NB4 (cell line): ENCODE measurements at regions not wholly inside any gene's neighbourhood (a gene's known extent, or its start where the extent isn't known, plus 50 kb on each side); places are given as distances from the start of the nearest gene placed in this dataset.

Experiments
- DNase-seq: peaks from one replicate; pipeline ENCODE4 v3.0.0; 2010; ENCODE audit warnings: low read depth
- H3K4me3 ChIP-seq: one replicate; pipeline ENCODE4 v1.5.1; 2011; ENCODE audit warnings: mild to moderate bottlenecking, low read depth, low read length, moderate library complexity
- MAX ChIP-seq: IDR thresholded peaks from 2 replicates; pipeline ENCODE4 v1.6.1; 2011; ENCODE audit warnings: low read depth, low read length
- MYC ChIP-seq: IDR thresholded peaks from 2 replicates; pipeline ENCODE4 v1.6.1; 2011; ENCODE audit warnings: low read depth, low read length
- POLR2A ChIP-seq: IDR thresholded peaks from 2 replicates; pipeline ENCODE4 v1.6.1; 2011; ENCODE audit warnings: mild to moderate bottlenecking; ENCODE audit not compliant: insufficient read length; ENCODE audit errors: extremely low read depth
- TF ChIP-seq, protein P1 (sequence below): IDR thresholded peaks from one replicate; pipeline ENCODE4 v1.5.1; 2012; ENCODE audit warnings: low read depth, low read length

DNA sequence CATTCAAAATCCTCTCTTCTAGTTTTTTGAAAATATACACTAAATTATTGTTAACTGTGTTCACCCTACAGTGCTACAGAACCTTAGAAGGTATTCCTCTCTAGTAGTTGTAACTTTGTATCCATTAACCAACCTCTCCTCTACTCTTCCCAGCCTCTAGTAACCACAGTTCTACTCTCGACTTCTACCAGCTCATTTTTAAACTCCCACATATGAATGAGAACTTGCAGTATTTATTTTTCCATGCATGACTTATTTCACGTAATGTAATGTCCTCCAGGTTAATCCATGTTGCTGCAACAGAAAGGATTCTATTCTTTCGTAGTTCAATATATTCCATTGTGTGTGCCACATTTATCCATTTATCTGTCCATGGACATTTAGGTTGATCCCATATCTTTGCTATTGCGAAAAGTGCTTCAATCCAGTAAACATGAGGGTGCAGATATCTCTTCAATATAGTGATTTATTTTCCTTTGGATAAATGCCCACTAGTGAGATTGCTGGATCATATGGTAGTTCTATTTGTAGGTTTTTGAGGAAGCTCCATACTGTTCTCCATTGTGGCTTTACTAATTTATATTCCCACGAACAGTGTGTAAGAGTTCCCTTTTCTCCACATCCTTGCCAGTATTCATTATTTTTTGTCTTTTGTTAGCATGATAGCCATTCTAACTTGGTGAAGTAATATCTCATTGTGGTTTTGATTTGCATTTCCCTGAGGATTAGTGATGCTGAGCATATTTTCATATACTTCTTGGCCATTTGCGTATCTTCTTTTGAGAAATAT, 113.7 kb upstream of the SMAD3 start:
- no peak for DNase-seq
- no peak overlapping the region for H3K4me3 ChIP-seq
- TF ChIP-seq MAX (no peak), POLR2A (no peak), MYC (no peak)
- TF ChIP-seq, protein P1, sequence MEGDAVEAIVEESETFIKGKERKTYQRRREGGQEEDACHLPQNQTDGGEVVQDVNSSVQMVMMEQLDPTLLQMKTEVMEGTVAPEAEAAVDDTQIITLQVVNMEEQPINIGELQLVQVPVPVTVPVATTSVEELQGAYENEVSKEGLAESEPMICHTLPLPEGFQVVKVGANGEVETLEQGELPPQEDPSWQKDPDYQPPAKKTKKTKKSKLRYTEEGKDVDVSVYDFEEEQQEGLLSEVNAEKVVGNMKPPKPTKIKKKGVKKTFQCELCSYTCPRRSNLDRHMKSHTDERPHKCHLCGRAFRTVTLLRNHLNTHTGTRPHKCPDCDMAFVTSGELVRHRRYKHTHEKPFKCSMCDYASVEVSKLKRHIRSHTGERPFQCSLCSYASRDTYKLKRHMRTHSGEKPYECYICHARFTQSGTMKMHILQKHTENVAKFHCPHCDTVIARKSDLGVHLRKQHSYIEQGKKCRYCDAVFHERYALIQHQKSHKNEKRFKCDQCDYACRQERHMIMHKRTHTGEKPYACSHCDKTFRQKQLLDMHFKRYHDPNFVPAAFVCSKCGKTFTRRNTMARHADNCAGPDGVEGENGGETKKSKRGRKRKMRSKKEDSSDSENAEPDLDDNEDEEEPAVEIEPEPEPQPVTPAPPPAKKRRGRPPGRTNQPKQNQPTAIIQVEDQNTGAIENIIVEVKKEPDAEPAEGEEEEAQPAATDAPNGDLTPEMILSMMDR, result no peak

DNA sequence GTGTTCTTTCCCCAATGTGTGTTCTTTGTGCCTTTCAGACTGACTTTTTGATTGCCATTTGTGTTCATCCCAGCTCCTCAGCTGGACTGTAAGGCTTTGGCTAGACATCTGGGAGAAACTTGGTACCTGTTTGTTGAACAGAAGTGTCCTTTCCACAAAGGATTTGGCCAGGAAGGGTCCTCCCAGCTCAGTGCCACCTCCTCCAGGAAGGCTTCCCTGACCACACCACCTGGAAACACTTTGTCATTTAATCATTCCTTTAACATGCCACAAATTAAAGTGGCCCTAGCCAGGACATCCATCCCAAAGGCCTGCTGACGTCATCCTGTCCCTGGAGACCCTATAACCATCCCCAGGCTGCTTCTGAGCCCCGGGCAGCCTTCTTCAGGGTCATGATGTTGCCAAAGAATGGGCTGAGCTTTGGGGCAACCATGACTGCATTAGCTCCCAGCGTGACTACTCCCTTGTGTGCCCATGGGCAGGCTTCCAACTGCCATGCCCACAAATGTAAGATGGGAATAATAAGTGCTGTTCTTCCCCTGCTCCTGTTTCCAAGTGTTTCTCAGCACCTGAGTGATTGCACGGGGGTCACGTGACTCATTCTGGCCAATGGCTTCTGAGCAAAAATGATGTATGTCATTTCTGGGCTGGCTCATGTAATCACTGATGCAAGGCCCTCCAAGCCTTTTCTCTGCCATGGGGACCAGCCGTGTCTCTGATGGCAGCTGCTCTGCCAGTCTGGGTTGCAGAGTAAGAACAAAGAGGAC, 112.5 kb upstream of the SMAD3 start:
- DNase-seq, result no peak
- TF ChIP-seq, protein P1, result no peak
- TF ChIP-seq MYC (no peak), MAX (no peak), POLR2A (no peak)
- no peak overlapping the region for H3K4me3 ChIP-seq

DNA sequence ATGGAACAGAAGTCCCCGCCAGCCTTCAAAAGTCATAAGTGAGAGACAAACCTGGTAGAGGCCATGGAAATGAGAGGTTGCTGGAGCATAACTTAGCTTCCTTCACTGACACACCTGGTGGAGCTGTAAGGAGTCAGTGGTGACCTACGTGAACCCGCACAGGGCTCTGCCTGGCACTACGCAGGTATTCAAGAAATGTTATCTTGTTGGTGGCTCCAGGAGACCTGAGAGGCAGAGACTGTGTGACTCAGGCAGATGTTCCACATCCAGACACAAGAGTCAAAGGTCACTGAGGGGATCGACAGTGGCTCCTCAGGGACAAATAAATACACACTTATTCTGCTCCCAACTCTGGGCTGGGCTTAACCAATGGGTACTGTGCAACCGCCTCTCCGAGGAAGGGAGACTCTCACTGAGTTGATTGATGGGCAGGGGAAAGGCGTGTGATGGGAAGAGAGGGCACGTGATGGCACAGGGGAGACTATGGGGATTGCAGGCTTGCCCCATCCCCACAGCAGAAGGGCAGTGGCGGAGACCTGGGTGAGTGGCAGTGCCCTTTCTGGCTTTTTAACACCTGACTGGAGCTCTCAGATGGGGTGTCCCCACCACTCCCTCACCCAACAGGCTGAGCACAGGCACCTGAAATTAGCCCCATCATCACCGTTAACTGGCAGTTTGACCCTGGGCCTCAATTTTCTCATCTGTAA, 111.7 kb upstream of the SMAD3 start:
- no peak for TF ChIP-seq MAX
- no peak for TF ChIP-seq POLR2A
- no peak for TF ChIP-seq MYC
- TF ChIP-seq, protein P1, result no peak
- no peak for DNase-seq
- no peak overlapping the region for H3K4me3 ChIP-seq

GRCh38 chr15:66954601-66955000, 110.8 kb upstream of the SMAD3 start:
- no peak overlapping the region for H3K4me3 ChIP-seq
- TF ChIP-seq MYC (no peak), POLR2A (no peak), MAX (no peak)
- TF ChIP-seq, protein P1, result no peak
- no peak for DNase-seq

DNA sequence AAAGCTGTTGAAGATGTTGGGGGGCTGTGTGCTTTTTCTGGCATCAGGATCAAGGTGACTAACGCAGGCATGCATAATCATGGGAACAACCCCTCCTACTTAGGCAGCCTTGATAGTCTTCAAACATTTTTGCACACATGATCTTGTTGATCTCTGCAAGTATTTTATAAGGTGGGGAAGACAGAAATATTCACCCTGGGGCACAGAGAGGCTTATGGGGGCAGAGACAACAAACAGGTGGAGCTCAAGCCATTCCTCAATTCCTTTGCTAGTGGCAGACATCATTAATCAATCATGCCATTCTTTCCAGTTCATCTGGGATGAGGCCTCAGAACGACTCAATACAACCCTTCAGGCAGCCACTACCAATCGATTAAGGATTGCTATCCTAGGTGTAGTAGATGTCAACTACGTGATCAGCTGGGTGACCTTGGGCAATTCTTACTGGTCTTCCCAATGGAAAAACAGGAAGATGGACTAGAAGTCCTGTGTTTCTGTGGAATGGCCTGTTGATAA, 110.3 kb upstream of the SMAD3 start:
- no peak overlapping the region for H3K4me3 ChIP-seq
- no peak for DNase-seq
- TF ChIP-seq POLR2A, result no peak
- TF ChIP-seq, protein P1, result no peak
- TF ChIP-seq MYC, result no peak
- TF ChIP-seq MAX, result no peak
